Endothelial cell (in vitro differentiated cells): ENCODE measurements at regions not wholly inside any gene's neighbourhood (a gene's known extent, or its start where the extent isn't known, plus 50 kb on each side); places are given as distances from the start of the nearest gene placed in this dataset.

Source experiments
- DNase-seq: peaks from one replicate; pipeline ENCODE4 v3.0.0; 2021; ENCODE audit warnings: low spot score
- H3K27ac Mint-ChIP-seq: one replicate; pipeline ENCODE4 v1.8.0; 2021; ENCODE audit warnings: mixed read lengths, inconsistent platforms; ENCODE audit not compliant: unreplicated experiment
- H3K27me3 Mint-ChIP-seq: one replicate; pipeline ENCODE4 v1.8.0; 2021; ENCODE audit warnings: mild to moderate bottlenecking, moderate library complexity, mixed read lengths, inconsistent platforms; ENCODE audit not compliant: unreplicated experiment
- H3K36me3 Mint-ChIP-seq: one replicate; pipeline ENCODE4 v1.8.0; 2021; ENCODE audit warnings: mild to moderate bottlenecking, low read depth, mixed read lengths, inconsistent platforms; ENCODE audit not compliant: unreplicated experiment
- H3K4me1 Mint-ChIP-seq: one replicate; pipeline ENCODE4 v1.8.0; 2021; ENCODE audit warnings: mild to moderate bottlenecking, mixed read lengths, inconsistent platforms; ENCODE audit not compliant: unreplicated experiment
- H3K4me3 Mint-ChIP-seq: one replicate; pipeline ENCODE4 v1.8.0; 2021; ENCODE audit warnings: mild to moderate bottlenecking, mixed read lengths, inconsistent platforms; ENCODE audit not compliant: unreplicated experiment
- H3K9me3 Mint-ChIP-seq: one replicate; pipeline ENCODE4 v1.8.0; 2021; ENCODE audit warnings: mixed read lengths, inconsistent platforms; ENCODE audit not compliant: unreplicated experiment
- CTCF ChIP-seq: fragments of 200-600 bp; sonication (generic); IDR thresholded peaks from one replicate; pipeline ENCODE4 v1.5.0; 2021; ENCODE audit warnings: antibody characterized with exemption; ENCODE audit not compliant: unreplicated experiment

GRCh38 chr14:82642425-82642824, 1108.8 kb upstream of the SEL1L start:
- no peak overlapping the region for H3K4me3 Mint-ChIP-seq
- H3K9me3 Mint-ChIP-seq = peaks cover 10% of the 10 kb centered on the region
- H3K4me1 Mint-ChIP-seq = no peaks in the 10 kb centered on the region
- no peaks in the 10 kb centered on the region for H3K27me3 Mint-ChIP-seq
- DNase-seq = no peak
- no peak overlapping the region for H3K27ac Mint-ChIP-seq
- H3K36me3 Mint-ChIP-seq = no peaks in the 10 kb centered on the region
- TF ChIP-seq CTCF = no peak

- peaks cover 17% of the 10 kb centered on the region for H3K9me3 Mint-ChIP-seq
- H3K36me3 Mint-ChIP-seq = no peaks in the 10 kb centered on the region
- no peak overlapping the region for H3K27ac Mint-ChIP-seq
- H3K4me3 Mint-ChIP-seq = no peak overlapping the region
- no peak for TF ChIP-seq CTCF
- H3K4me1 Mint-ChIP-seq = no peaks in the 10 kb centered on the region
- DNase-seq = no peak
- no peaks in the 10 kb centered on the region for H3K27me3 Mint-ChIP-seq
Observed at GRCh38 chr14:82647088-82647810, 1113.6 kb upstream of the SEL1L start.

GRCh38 chr14:82655770-82656169, 1122.1 kb upstream of the SEL1L start:
- no peaks in the 10 kb centered on the region for H3K27me3 Mint-ChIP-seq
- no peak overlapping the region for H3K27ac Mint-ChIP-seq
- no peaks in the 10 kb centered on the region for H3K4me1 Mint-ChIP-seq
- H3K36me3 Mint-ChIP-seq = no peaks in the 10 kb centered on the region
- peaks cover 13% of the 10 kb centered on the region for H3K9me3 Mint-ChIP-seq
- no peak for DNase-seq
- TF ChIP-seq CTCF = no peak
- no peak overlapping the region for H3K4me3 Mint-ChIP-seq

GRCh38 chr14:82657186-82657675, 1123.6 kb upstream of the SEL1L start:
- no peak overlapping the region for H3K4me3 Mint-ChIP-seq
- no peak overlapping the region for H3K27ac Mint-ChIP-seq
- TF ChIP-seq CTCF = no peak
- H3K9me3 Mint-ChIP-seq = peaks cover 13% of the 10 kb centered on the region
- no peaks in the 10 kb centered on the region for H3K36me3 Mint-ChIP-seq
- H3K27me3 Mint-ChIP-seq = no peaks in the 10 kb centered on the region
- no peaks in the 10 kb centered on the region for H3K4me1 Mint-ChIP-seq
- DNase-seq = no peak

- no peak for TF ChIP-seq CTCF
- Mint-ChIP-seq H3K36me3 (no peaks in the 10 kb centered on the region), H3K4me3 (no peak overlapping the region), H3K27ac (no peak overlapping the region), H3K4me1 (no peaks in the 10 kb centered on the region), H3K9me3 (peaks cover 13% of the 10 kb centered on the region), H3K27me3 (no peaks in the 10 kb centered on the region)
- DNase-seq = no peak
Observed at GRCh38 chr14:82661258-82661657, 1127.6 kb upstream of the SEL1L start.
